ENCODE measurements at regions not wholly inside any gene's neighbourhood (a gene's known extent, or its start where the extent isn't known, plus 50 kb on each side); places are given as distances from the start of the nearest gene placed in this dataset.
A peak's percentile ranks its signal among the peaks of the same experiment; 100 is the strongest.

DNA sequence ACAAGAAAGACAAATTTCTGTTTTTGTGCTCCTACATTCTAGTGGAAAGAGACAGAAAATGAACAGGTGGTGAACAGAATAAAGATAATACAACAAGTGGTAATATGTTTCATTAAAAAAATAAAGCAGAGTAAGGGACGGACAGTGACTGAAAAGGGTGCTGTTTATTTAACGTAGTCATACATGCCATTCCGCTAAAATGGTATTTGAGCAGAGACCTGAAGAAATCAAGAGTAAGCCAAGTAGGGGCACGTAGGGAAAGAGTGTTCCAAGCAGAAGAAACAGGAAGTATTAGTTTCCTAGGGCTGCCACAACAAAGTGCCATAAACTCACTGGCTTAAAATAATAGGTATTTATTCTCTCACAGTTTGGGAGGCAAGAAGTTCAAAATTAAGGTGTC, 65.6 kb upstream of the KCTD3 start:
- H3K27ac Mint-ChIP-seq (ENCODE audit: low read depth, unreplicated experiment) = peak overlapping the region; percentile 79
- TF ChIP-seq, protein P1, sequence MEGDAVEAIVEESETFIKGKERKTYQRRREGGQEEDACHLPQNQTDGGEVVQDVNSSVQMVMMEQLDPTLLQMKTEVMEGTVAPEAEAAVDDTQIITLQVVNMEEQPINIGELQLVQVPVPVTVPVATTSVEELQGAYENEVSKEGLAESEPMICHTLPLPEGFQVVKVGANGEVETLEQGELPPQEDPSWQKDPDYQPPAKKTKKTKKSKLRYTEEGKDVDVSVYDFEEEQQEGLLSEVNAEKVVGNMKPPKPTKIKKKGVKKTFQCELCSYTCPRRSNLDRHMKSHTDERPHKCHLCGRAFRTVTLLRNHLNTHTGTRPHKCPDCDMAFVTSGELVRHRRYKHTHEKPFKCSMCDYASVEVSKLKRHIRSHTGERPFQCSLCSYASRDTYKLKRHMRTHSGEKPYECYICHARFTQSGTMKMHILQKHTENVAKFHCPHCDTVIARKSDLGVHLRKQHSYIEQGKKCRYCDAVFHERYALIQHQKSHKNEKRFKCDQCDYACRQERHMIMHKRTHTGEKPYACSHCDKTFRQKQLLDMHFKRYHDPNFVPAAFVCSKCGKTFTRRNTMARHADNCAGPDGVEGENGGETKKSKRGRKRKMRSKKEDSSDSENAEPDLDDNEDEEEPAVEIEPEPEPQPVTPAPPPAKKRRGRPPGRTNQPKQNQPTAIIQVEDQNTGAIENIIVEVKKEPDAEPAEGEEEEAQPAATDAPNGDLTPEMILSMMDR (IDR thresholded peaks at IDR 0.05; ENCODE audit: unreplicated experiment) = no peak
- H3K9me3 Mint-ChIP-seq (ENCODE audit: unreplicated experiment) = no peaks in the 10 kb centered on the region
- BruUV-seq (replicated peaks) = no TSS peak
- no peaks in the 10 kb centered on the region for H3K27me3 Mint-ChIP-seq (ENCODE audit: insufficient read depth, unreplicated experiment)
- intact Hi-C loops (cut with micrococcal nuclease) = loop anchor here (5.0 kb wide), 1 partner anchor 154 kb away; no protein-coding TSS in a partner anchor
- H3K4me1 Mint-ChIP-seq (ENCODE audit: insufficient read depth, unreplicated experiment) = peaks cover 14% of the 10 kb centered on the region
- no peak overlapping the region for H3K4me3 Mint-ChIP-seq (ENCODE audit: unreplicated experiment)
- H3K36me3 Mint-ChIP-seq (ENCODE audit: insufficient read depth, unreplicated experiment) = no peaks in the 10 kb centered on the region
- CTCF ChIA-PET = interaction anchor here (1.3 to 1.5 kb wide), 2 partner anchors 14 to 22 kb away, joined by 3 read pairs; no protein-coding TSS in a partner anchor
- DNase-seq (ENCODE audit: unreplicated experiment) = no peak
- POLR2A ChIA-PET = interaction anchor here (0.8 kb wide), 1 partner anchor 25 kb away, joined by 3 read pairs; no protein-coding TSS in a partner anchor

DNA sequence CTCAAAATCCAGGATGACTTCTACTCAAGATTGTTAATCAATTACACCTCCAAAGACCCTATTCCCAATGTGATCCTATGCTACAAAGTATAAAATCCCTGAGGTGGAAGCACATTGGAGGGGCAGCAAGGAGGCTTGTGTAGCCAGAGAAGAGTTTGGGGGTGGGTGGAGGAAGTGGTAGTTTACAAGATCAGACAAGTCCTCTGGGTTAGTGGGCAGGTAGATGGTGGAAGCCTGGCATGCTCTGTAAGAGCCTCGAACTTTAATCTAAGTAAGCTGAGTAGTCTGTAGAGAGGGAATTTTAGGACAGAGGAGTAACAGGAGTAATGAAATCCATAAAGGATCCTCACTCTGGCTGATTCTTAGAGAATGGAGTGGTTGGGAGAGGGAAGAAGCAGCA, 65.0 kb upstream of the KCTD3 start:
- no peaks in the 10 kb centered on the region for H3K36me3 Mint-ChIP-seq (ENCODE audit: insufficient read depth, unreplicated experiment)
- no peak for DNase-seq (ENCODE audit: unreplicated experiment)

DNA sequence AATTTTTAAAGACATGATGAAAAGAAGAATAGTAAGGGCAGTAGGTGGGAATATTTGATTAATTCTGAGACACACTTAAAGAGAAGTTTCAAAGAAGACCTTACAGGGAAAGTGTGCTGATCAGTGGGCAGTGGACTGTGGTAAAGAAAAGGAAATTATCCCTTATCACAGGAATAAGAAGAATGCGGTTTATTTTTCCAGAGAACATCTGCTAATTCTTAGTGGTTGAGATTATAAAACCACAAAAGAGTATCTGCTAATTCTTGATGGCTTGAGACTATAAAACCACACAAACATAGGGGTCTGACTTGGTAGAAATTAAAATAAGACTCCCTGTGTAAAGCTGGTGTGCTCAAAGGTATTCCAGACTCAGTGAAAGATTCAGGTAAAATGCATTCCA, 60.0 kb upstream of the KCTD3 start:
- no TSS peak for BruUV-seq (replicated peaks)
- TF ChIP-seq, protein P1 (IDR thresholded peaks at IDR 0.05; ENCODE audit: unreplicated experiment) = no peak
- H3K4me1 Mint-ChIP-seq (ENCODE audit: insufficient read depth, unreplicated experiment) = peaks cover 4% of the 10 kb centered on the region
- intact Hi-C loops (cut with micrococcal nuclease) = no loop called here
- ChIA-PET POLR2A (no interaction called here), CTCF (no interaction called here)
- no peaks in the 10 kb centered on the region for H3K27me3 Mint-ChIP-seq (ENCODE audit: insufficient read depth, unreplicated experiment)
- no peak for DNase-seq (ENCODE audit: unreplicated experiment)
- H3K36me3 Mint-ChIP-seq (ENCODE audit: insufficient read depth, unreplicated experiment) = no peaks in the 10 kb centered on the region
- H3K4me3 Mint-ChIP-seq (ENCODE audit: unreplicated experiment) = no peak overlapping the region
- H3K9me3 Mint-ChIP-seq (ENCODE audit: unreplicated experiment) = peaks cover 19% of the 10 kb centered on the region
- H3K27ac Mint-ChIP-seq (ENCODE audit: low read depth, unreplicated experiment) = no peak overlapping the region

More for the DNA sequence above, 65.0 kb upstream of the KCTD3 start:
- TF ChIP-seq, protein P1 (IDR thresholded peaks at IDR 0.05; ENCODE audit: unreplicated experiment) = no peak
- no peaks in the 10 kb centered on the region for H3K9me3 Mint-ChIP-seq (ENCODE audit: unreplicated experiment)
- peak overlapping the region; percentile 79 for H3K27ac Mint-ChIP-seq (ENCODE audit: low read depth, unreplicated experiment)
- H3K4me1 Mint-ChIP-seq (ENCODE audit: insufficient read depth, unreplicated experiment) = peaks cover 14% of the 10 kb centered on the region
- ChIA-PET CTCF (interaction anchor here (0.9 to 1.3 kb wide), 2 partner anchors 13 to 356 kb away, joined by 3 read pairs; no protein-coding TSS in a partner anchor), POLR2A (interaction anchor here (1.4 kb wide), 1 partner anchor 12 kb away, joined by 4 read pairs; no protein-coding TSS in a partner anchor)
- H3K27me3 Mint-ChIP-seq (ENCODE audit: insufficient read depth, unreplicated experiment) = no peaks in the 10 kb centered on the region
- no TSS peak for BruUV-seq (replicated peaks)
- intact Hi-C loops (cut with micrococcal nuclease) = loop anchor here (5.0 kb wide), 1 partner anchor 155 kb away; no protein-coding TSS in a partner anchor
- H3K4me3 Mint-ChIP-seq (ENCODE audit: unreplicated experiment) = no peak overlapping the region

DNA sequence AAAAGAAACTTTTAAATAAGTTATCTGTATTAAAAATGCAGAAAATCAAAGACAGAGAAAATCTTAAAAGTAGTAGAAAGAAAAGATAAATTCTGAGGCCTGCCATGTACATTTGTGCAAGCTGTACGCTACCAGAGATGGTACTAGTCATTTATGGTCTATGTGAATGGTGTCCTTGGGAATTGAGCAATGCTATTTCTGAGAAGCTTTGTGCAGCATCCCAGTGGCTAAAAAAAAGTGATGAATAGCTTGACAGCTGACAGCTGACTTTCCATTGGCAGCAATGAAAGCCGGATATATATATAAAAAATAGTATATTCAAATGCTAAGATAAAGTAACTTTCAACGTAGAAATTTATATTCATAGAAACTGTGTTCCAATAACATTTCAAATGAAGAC, 58.8 kb upstream of the KCTD3 start:
- no peaks in the 10 kb centered on the region for H3K27me3 Mint-ChIP-seq (ENCODE audit: insufficient read depth, unreplicated experiment)
- POLR2A ChIA-PET = interaction anchor here (0.6 to 0.7 kb wide), 2 partner anchors 9 to 113 kb away, joined by 3 read pairs; no protein-coding TSS in a partner anchor
- H3K27ac Mint-ChIP-seq (ENCODE audit: low read depth, unreplicated experiment) = no peak overlapping the region
- H3K4me3 Mint-ChIP-seq (ENCODE audit: unreplicated experiment) = no peak overlapping the region
- no peaks in the 10 kb centered on the region for H3K4me1 Mint-ChIP-seq (ENCODE audit: insufficient read depth, unreplicated experiment)
- BruUV-seq (replicated peaks) = no TSS peak
- CTCF ChIA-PET = interaction anchor here (1.2 to 1.8 kb wide), 3 partner anchors 10 to 21 kb away, joined by 3 to 6 read pairs (median 4); no protein-coding TSS in a partner anchor
- peaks cover 25% of the 10 kb centered on the region for H3K9me3 Mint-ChIP-seq (ENCODE audit: unreplicated experiment)
- TF ChIP-seq, protein P1 (IDR thresholded peaks at IDR 0.05; ENCODE audit: unreplicated experiment) = no peak
- intact Hi-C loops (cut with micrococcal nuclease) = no loop called here
- DNase-seq (ENCODE audit: unreplicated experiment) = no peak
- no peaks in the 10 kb centered on the region for H3K36me3 Mint-ChIP-seq (ENCODE audit: insufficient read depth, unreplicated experiment)

Measured in MCF 10A (cell line).